Astrocyte (in vitro differentiated cells and primary cell): ENCODE measurements at regions not wholly inside any gene's neighbourhood (a gene's known extent, or its start where the extent isn't known, plus 50 kb on each side); places are given as distances from the start of the nearest gene placed in this dataset.

Source experiments
- DNase-seq: peaks from one replicate; pipeline ENCODE4 v3.0.0-alpha.2; 2010; ENCODE audit warnings: low read depth
- FAIRE-seq: peaks from 2 replicates; lab custom pipeline; 2011; peaks lifted over from hg19 to GRCh38; lab: Jason Lieb, UNC
- H2AFZ ChIP-seq: 2 replicates; pipeline ENCODE4 v1.6.0; 2012; ENCODE audit warnings: low read depth, low read length, inconsistent platforms
- H3K27ac ChIP-seq: 2 replicates; pipeline ENCODE4 v1.5.1; 2011; ENCODE audit warnings: low read depth, low read length, inconsistent platforms
- H3K27me3 ChIP-seq: 2 replicates; pipeline ENCODE4 v1.6.0; 2011; ENCODE audit warnings: low read length, inconsistent platforms; ENCODE audit not compliant: insufficient read depth
- H3K36me3 ChIP-seq: 2 replicates; pipeline ENCODE4 v1.5.1; 2011; ENCODE audit warnings: low read length, inconsistent platforms; ENCODE audit not compliant: insufficient read depth
- H3K4me1 ChIP-seq: 2 replicates; pipeline ENCODE4 v1.5.1; 2011; ENCODE audit warnings: low read length, inconsistent platforms; ENCODE audit not compliant: insufficient read depth
- H3K4me2 ChIP-seq: 2 replicates; pipeline ENCODE4 v1.6.0; 2012; ENCODE audit warnings: low read length, inconsistent platforms
- H3K4me3 ChIP-seq: 2 replicates; pipeline ENCODE4 v1.5.1; 2011; ENCODE audit warnings: low read depth, mild to moderate bottlenecking, low read length, inconsistent platforms; ENCODE audit not compliant: insufficient read depth
- H3K79me2 ChIP-seq: 2 replicates; pipeline ENCODE4 v1.6.0; 2012; ENCODE audit warnings: mild to moderate bottlenecking, low read length, inconsistent platforms; ENCODE audit not compliant: insufficient read depth
- H3K9ac ChIP-seq: 2 replicates; pipeline ENCODE4 v1.6.0; 2012; ENCODE audit warnings: mild to moderate bottlenecking, low read length, inconsistent platforms
- H3K9me3 ChIP-seq: 2 replicates; pipeline ENCODE4 v1.5.1; 2012; ENCODE audit warnings: low read depth, mild to moderate bottlenecking, low read length, inconsistent platforms; ENCODE audit not compliant: insufficient read depth
- H4K20me1 ChIP-seq: 2 replicates; pipeline ENCODE4 v1.6.0; 2012; ENCODE audit warnings: low read length, inconsistent platforms; ENCODE audit not compliant: insufficient read depth
- H3K27ac Mint-ChIP-seq: one replicate; pipeline ENCODE4 v1.8.0; 2021; ENCODE audit warnings: mild to moderate bottlenecking, mixed read lengths; ENCODE audit not compliant: unreplicated experiment
- H3K27me3 Mint-ChIP-seq: one replicate; pipeline ENCODE4 v1.8.0; 2021; ENCODE audit warnings: low read depth, mixed read lengths; ENCODE audit not compliant: unreplicated experiment
- H3K36me3 Mint-ChIP-seq: one replicate; pipeline ENCODE4 v1.8.0; 2021; ENCODE audit warnings: low read depth, mixed read lengths; ENCODE audit not compliant: unreplicated experiment
- H3K4me1 Mint-ChIP-seq: one replicate; pipeline ENCODE4 v1.8.0; 2021; ENCODE audit warnings: low read depth, mixed read lengths; ENCODE audit not compliant: unreplicated experiment
- H3K4me3 Mint-ChIP-seq: one replicate; pipeline ENCODE4 v1.8.0; 2021; ENCODE audit warnings: mild to moderate bottlenecking, moderate library complexity, mixed read lengths; ENCODE audit not compliant: unreplicated experiment
- H3K9me3 Mint-ChIP-seq: one replicate; pipeline ENCODE4 v1.8.0; 2021; ENCODE audit warnings: mild to moderate bottlenecking, mixed read lengths; ENCODE audit not compliant: unreplicated experiment
- CTCF ChIP-seq: IDR thresholded peaks from 2 replicates; pipeline ENCODE4 v1.5.1; 2011; ENCODE audit warnings: low read depth, mild to moderate bottlenecking, inconsistent platforms, low read length, moderate library complexity; ENCODE audit not compliant: insufficient read depth
- EZH2 ChIP-seq: IDR thresholded peaks from 2 replicates; pipeline ENCODE4 v1.6.1; 2012; ENCODE audit warnings: mild to moderate bottlenecking, low read length, inconsistent platforms; ENCODE audit not compliant: insufficient read depth

DNA sequence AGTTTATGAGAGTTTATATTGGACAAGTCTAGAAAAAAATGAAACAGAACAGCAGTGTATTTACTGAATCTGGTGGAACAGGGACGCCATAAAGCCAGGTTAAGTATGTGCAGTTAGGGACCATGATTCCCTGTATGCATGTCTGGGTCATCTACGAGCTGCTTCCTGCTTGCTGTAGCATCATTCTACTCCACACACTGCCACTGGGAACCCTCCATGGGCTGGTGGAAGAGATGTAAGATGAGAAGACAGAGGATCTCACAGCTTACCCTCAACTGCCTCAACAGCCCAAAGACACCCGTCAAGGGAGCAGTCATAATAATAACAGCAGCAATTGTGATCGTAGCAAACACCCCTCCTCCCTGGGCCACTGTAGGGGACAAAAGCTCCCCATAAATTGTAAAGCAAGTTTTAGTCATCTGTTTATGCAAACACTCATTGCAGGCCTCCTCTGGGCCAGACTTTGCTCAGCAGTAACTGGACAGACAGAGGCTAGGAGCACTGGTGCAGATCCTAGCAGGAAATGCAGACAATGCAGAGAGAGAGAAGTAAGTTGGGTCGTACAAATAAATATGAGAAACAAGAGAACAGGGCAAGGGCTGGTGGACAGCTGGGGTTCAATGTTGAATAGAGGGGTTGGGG is 188.0 kb downstream of the SOX9 start:
- no peak overlapping the region for H3K27ac Mint-ChIP-seq
- no peaks in the 10 kb centered on the region for H3K4me1 Mint-ChIP-seq
- Histone ChIP-seq H3K36me3 (no peaks in the 10 kb centered on the region), H4K20me1 (no peaks in the 10 kb centered on the region), H3K27ac (no peak overlapping the region), H3K4me1 (no peaks in the 10 kb centered on the region), H3K9ac (no peak overlapping the region), H3K79me2 (no peaks in the 10 kb centered on the region), H3K9me3 (no peaks in the 10 kb centered on the region), H3K27me3 (peaks cover 6% of the 10 kb centered on the region), H2AFZ (no peak overlapping the region), H3K4me2 (no peak overlapping the region), H3K4me3 (no peak overlapping the region)
- H3K4me3 Mint-ChIP-seq, result no peak overlapping the region
- peaks cover 13% of the 10 kb centered on the region for H3K27me3 Mint-ChIP-seq
- no peaks in the 10 kb centered on the region for H3K9me3 Mint-ChIP-seq
- no peaks in the 10 kb centered on the region for H3K36me3 Mint-ChIP-seq
- TF ChIP-seq CTCF (no peak), EZH2 (no peak)
- no peak for FAIRE-seq
- DNase-seq, result no peak

- H3K4me3 Mint-ChIP-seq, result no peak overlapping the region
Measured at GRCh38 chr17:72311004-72311403, 190.2 kb downstream of the SOX9 start.

More at GRCh38 chr17:72311004-72311403, 190.2 kb downstream of the SOX9 start:
- no peak overlapping the region for H3K27ac ChIP-seq
- peaks cover 6% of the 10 kb centered on the region for H3K27me3 ChIP-seq
- no peak overlapping the region for H3K4me3 ChIP-seq
- H2AFZ ChIP-seq, result no peak overlapping the region
- no peaks in the 10 kb centered on the region for H3K36me3 ChIP-seq
- TF ChIP-seq CTCF, result no peak
- no peak for TF ChIP-seq EZH2
- no peaks in the 10 kb centered on the region for H3K79me2 ChIP-seq
- Mint-ChIP-seq H3K36me3 (no peaks in the 10 kb centered on the region), H3K27me3 (peaks cover 13% of the 10 kb centered on the region), H3K4me1 (no peaks in the 10 kb centered on the region), H3K9me3 (no peaks in the 10 kb centered on the region), H3K27ac (no peak overlapping the region)
- H3K4me2 ChIP-seq, result no peak overlapping the region
- no peak for FAIRE-seq
- no peaks in the 10 kb centered on the region for H3K9me3 ChIP-seq
- H3K4me1 ChIP-seq, result no peaks in the 10 kb centered on the region
- DNase-seq, result no peak
- H4K20me1 ChIP-seq, result no peaks in the 10 kb centered on the region
- no peak overlapping the region for H3K9ac ChIP-seq
